ENCODE measurements at regions not wholly inside any gene's neighbourhood (a gene's known extent, or its start where the extent isn't known, plus 50 kb on each side); places are given as distances from the start of the nearest gene placed in this dataset.

DNA sequence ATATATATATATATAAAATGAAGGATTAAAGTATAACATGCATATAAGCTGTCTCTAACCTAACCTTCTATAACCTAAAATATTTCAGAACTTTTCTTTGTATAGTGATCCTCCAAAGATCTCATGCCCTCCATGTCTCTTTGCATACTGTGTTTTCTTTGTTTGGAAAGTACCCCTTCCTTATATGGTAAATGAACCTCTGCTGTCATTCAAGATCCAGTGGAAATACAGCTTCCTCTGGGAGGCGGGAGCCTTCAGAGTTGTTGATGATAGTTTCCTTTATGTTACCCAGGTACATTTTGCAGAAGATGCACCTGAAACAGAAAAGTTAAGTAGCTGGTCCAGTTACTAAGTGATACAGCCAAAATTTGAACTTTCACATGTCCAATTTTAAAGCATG is 233.3 kb upstream of the FOXP2 start:
- no TSS peak for BruUV-seq (replicated peaks)
- no peak overlapping the region for H3K9ac ChIP-seq (ENCODE audit: low read length)
- no peaks in the 10 kb centered on the region for H3K9me3 ChIP-seq (ENCODE audit: control insufficient read depth in 1 of 2, insufficient read depth in 1 of 2, low read depth in 1 of 2, low read length in 2 of 2)
- ChIA-PET POLR2A (no interaction called here), RAD21 (ENCODE audit: low non-redundant PET in 1 of 2, low total read pairs in 2 of 2, uncharacterized antibody in 2 of 2, unreplicated experiment in 2 of 2) (no interaction called here), CTCF (no interaction called here)
- no peak overlapping the region for H3K4me3 ChIP-seq (replicated peaks in 1 of 2; ENCODE audit: low read depth in 1 of 2, low read length in 2 of 2)
- no peak for ATAC-seq
- H4K20me1 ChIP-seq (ENCODE audit: insufficient read depth) = no peaks in the 10 kb centered on the region
- TF ChIP-seq ELF1 (IDR thresholded peaks at IDR 0.05; ENCODE audit: borderline replicate concordance, low read depth) (no peak), ZNF274 (IDR thresholded peaks at IDR 0.05; ENCODE audit: low read depth, low read length) (no peak), SIN3A (IDR thresholded peaks at IDR 0.05; ENCODE audit: low read depth) (no peak), EZH2phosphoT487 (IDR thresholded peaks at IDR 0.05; ENCODE audit: borderline replicate concordance) (no peak), ZFX (IDR thresholded peaks at IDR 0.05) (no peak), RAD21 (IDR thresholded peaks at IDR 0.05; ENCODE audit: low read depth) (no peak)
- no peak for DNase-seq (ENCODE audit: low read depth, low spot score)
- no peak overlapping the region for H2AFZ ChIP-seq (ENCODE audit: low read depth, low read length, poor library complexity, severe bottlenecking)
- no peaks in the 10 kb centered on the region for H3K36me3 ChIP-seq (ENCODE audit: control insufficient read depth in 1 of 2, insufficient read depth in 2 of 2, low read length in 2 of 2)
- H3K9me2 ChIP-seq (ENCODE audit: insufficient read depth) = no peaks in the 10 kb centered on the region
- H3K27ac ChIP-seq (ENCODE audit: low read depth, low read length) = no peak overlapping the region
- no peaks in the 10 kb centered on the region for H3K27me3 ChIP-seq (ENCODE audit: insufficient read depth, low read length)
- no peaks in the 10 kb centered on the region for H3K4me1 ChIP-seq (ENCODE audit: control insufficient read depth in 1 of 2, insufficient read depth in 2 of 2, low read length in 2 of 2)
- intact Hi-C loops (cut with micrococcal nuclease) = no loop called here
- no peaks in the 10 kb centered on the region for H3K79me2 ChIP-seq (ENCODE audit: insufficient read depth, low read length)
- H3K4me2 ChIP-seq (ENCODE audit: low read length) = no peak overlapping the region

DNA sequence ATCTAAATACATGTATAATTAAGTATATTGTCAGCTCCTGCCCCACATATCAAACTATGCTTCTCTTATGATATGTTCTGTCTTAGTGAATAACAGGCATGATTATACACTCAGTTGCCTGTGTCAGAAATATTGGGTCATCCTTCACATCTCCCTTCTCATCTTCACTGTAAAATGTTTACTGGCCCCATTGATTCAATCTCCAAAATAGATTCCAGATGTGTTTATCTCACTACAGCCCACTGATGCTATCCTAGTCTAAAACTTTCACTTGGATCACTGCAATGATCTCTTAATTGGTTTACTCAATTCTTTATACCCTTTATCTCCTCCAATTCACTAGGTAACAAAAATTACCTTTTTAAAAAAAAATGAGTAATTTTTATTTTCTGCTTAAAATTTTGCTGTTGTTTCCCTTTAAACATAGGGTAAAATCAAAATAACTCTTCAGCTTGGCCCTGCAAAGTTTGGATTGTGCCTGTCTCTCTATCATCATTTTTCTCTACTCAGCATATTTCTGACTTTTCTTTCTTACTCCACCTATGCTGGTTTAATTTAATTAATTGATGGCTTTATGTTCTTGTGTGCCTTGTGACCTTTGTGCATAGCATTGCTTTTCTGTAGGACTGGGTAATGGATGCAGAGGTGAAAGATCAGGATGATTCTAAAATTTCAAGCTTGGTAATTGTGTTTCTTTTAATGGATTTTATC is 233.9 kb upstream of the FOXP2 start:
- H3K9ac ChIP-seq (ENCODE audit: low read length) = no peak overlapping the region
- no peaks in the 10 kb centered on the region for H3K9me3 ChIP-seq (ENCODE audit: control insufficient read depth in 1 of 2, insufficient read depth in 1 of 2, low read depth in 1 of 2, low read length in 2 of 2)
- ChIA-PET RAD21 (ENCODE audit: low non-redundant PET in 1 of 2, low total read pairs in 2 of 2, uncharacterized antibody in 2 of 2, unreplicated experiment in 2 of 2) (no interaction called here), CTCF (no interaction called here), POLR2A (no interaction called here)
- no peaks in the 10 kb centered on the region for H3K36me3 ChIP-seq (ENCODE audit: control insufficient read depth in 1 of 2, insufficient read depth in 2 of 2, low read length in 2 of 2)
- no peaks in the 10 kb centered on the region for H3K27me3 ChIP-seq (ENCODE audit: insufficient read depth, low read length)
- H4K20me1 ChIP-seq (ENCODE audit: insufficient read depth) = no peaks in the 10 kb centered on the region
- no peak overlapping the region for H3K27ac ChIP-seq (ENCODE audit: low read depth, low read length)
- ATAC-seq = no peak
- H3K9me2 ChIP-seq (ENCODE audit: insufficient read depth) = no peaks in the 10 kb centered on the region
- no peak for DNase-seq (ENCODE audit: low read depth, low spot score)
- no peaks in the 10 kb centered on the region for H3K79me2 ChIP-seq (ENCODE audit: insufficient read depth, low read length)
- H3K4me2 ChIP-seq (ENCODE audit: low read length) = no peak overlapping the region
- H3K4me1 ChIP-seq (ENCODE audit: control insufficient read depth in 1 of 2, insufficient read depth in 2 of 2, low read length in 2 of 2) = no peaks in the 10 kb centered on the region
- BruUV-seq (replicated peaks) = no TSS peak
- no peak overlapping the region for H2AFZ ChIP-seq (ENCODE audit: low read depth, low read length, poor library complexity, severe bottlenecking)
- no peak overlapping the region for H3K4me3 ChIP-seq (replicated peaks in 1 of 2; ENCODE audit: low read depth in 1 of 2, low read length in 2 of 2)
- intact Hi-C loops (cut with micrococcal nuclease) = no loop called here
- no peak for TF ChIP-seq ZNF274 (IDR thresholded peaks at IDR 0.05; ENCODE audit: low read depth, low read length)
- no peak for TF ChIP-seq POLR2AphosphoS5 (IDR thresholded peaks at IDR 0.05; ENCODE audit: low read depth, low read length)
- TF ChIP-seq SRF (IDR thresholded peaks at IDR 0.05; ENCODE audit: low read depth) = no peak
- no peak for TF ChIP-seq REST (IDR thresholded peaks at IDR 0.05; ENCODE audit: low read depth)
- TF ChIP-seq EZH2phosphoT487 (IDR thresholded peaks at IDR 0.05; ENCODE audit: borderline replicate concordance) = no peak
- no peak for TF ChIP-seq MAX (IDR thresholded peaks at IDR 0.05)
- TF ChIP-seq ZFX (IDR thresholded peaks at IDR 0.05) = no peak
- no peak for TF ChIP-seq TCF7L2 (IDR thresholded peaks at IDR 0.05; ENCODE audit: borderline replicate concordance, extremely low read depth, insufficient read depth, insufficient read length)
- TF ChIP-seq POLR2A (IDR thresholded peaks at IDR 0.05; ENCODE audit: borderline replicate concordance, extremely low read depth, insufficient read depth, insufficient read length) = no peak
- no peak for TF ChIP-seq SP1 (IDR thresholded peaks at IDR 0.05; ENCODE audit: low read depth)
- TF ChIP-seq CEBPB (IDR thresholded peaks at IDR 0.05; ENCODE audit: low read depth) = no peak
- TF ChIP-seq CTCF (IDR thresholded peaks at IDR 0.05 in 2 of 3, conservative IDR thresholded peaks at IDR 0.05 in 1 of 3; ENCODE audit: borderline replicate concordance in 1 of 3, insufficient read depth in 1 of 3, low read depth in 2 of 3, low read length in 2 of 3) = no peak
- TF ChIP-seq EZH2 (IDR thresholded peaks at IDR 0.05) = no peak
- no peak for TF ChIP-seq JUND (IDR thresholded peaks at IDR 0.05)

Measured in HCT116 (cell line).